ENCODE measurements at regions not wholly inside any gene's neighbourhood (a gene's known extent, or its start where the extent isn't known, plus 50 kb on each side); places are given as distances from the start of the nearest gene placed in this dataset.

DNA sequence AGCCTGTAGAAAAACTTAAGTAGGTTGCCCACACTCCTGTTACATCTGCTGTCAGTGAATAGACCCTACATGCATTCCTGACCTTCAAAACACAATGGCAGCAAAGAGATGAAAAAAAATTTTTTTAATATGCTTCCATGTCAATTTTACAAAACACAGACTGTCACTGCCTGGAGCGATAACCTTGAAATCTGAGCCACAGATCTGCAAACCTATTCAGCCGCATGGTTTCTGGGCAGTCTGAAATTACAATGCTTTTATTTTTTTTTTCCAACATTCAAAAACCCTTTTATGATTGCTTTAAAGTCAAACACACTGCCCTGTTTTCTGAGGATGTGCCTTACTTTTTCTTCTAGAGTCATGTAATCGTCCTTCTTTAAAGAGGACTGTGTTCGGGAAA is 264.9 kb upstream of the PUDP start:
- FAIRE-seq = peak; percentile 83
- TF ChIP-seq RAD21 (conservative IDR thresholded peaks at IDR 0.05 in 1 of 2, IDR thresholded peaks at IDR 0.05 in 1 of 2) (no peak), JUN (IDR thresholded peaks at IDR 0.05) (no peak)
- no peak for ATAC-seq
- DNase-seq (ENCODE audit: low read depth in 1 of 2, low spot score in 1 of 2) = no peak
- Histone ChIP-seq H3K9me3 (no peaks in the 10 kb centered on the region), H3K27ac (no peak overlapping the region), H3K4me3 (no peak overlapping the region), H3K4me2 (no peak overlapping the region), H3K4me1 (no peaks in the 10 kb centered on the region)
- WGBS (ENCODE audit: missing lambda C conversion rate) = 39% methylated on average over 4 of the region's 4 CpGs
- POLR2A ChIA-PET = no interaction called here
- CTCF ChIA-PET = no interaction called here

DNA sequence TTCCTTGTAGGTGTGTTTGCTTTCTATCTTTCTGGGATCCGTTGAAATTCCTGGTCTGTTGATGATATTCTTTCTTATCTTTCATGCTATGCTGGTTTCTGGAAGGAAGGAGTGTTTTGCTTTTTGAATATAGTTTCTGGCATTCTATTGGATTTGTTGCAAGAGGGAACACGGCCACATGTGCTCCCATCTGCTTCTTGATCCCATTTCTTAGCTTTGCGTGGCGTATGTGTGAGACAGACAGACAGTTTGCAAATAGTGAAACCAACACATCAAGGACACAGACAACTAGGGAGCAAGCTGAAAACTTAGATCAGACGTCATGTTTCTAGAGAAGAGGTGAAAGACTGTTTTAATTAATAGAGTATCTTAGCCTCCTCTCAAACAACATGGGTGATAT is 261.9 kb upstream of the PUDP start:
- FAIRE-seq (peak; percentile 61), DNase-seq (ENCODE audit: low read depth in 1 of 2, low spot score in 1 of 2) (no peak), ATAC-seq (no peak)
- no peaks in the 10 kb centered on the region for H3K4me1 ChIP-seq
- 36% methylated on average over 5 of the region's 5 CpGs for WGBS (ENCODE audit: missing lambda C conversion rate)
- no peak overlapping the region for H3K27ac ChIP-seq
- no peak overlapping the region for H3K4me2 ChIP-seq
- ChIA-PET POLR2A (no interaction called here), CTCF (no interaction called here)
- no peaks in the 10 kb centered on the region for H3K9me3 ChIP-seq
- TF ChIP-seq CHD4 (IDR thresholded peaks at IDR 0.05; ENCODE audit: borderline replicate concordance) = no peak
- TF ChIP-seq NPAS2 (CRISPR knock-in tag; IDR thresholded peaks at IDR 0.05; ENCODE audit: borderline replicate concordance) = no peak
- TF ChIP-seq CEBPB (IDR thresholded peaks at IDR 0.05) = no peak
- no peak for TF ChIP-seq ZSCAN20 (CRISPR knock-in tag; IDR thresholded peaks at IDR 0.05)
- TF ChIP-seq HOXB5 (CRISPR knock-in tag; IDR thresholded peaks at IDR 0.05) = no peak
- TF ChIP-seq, protein P1, sequence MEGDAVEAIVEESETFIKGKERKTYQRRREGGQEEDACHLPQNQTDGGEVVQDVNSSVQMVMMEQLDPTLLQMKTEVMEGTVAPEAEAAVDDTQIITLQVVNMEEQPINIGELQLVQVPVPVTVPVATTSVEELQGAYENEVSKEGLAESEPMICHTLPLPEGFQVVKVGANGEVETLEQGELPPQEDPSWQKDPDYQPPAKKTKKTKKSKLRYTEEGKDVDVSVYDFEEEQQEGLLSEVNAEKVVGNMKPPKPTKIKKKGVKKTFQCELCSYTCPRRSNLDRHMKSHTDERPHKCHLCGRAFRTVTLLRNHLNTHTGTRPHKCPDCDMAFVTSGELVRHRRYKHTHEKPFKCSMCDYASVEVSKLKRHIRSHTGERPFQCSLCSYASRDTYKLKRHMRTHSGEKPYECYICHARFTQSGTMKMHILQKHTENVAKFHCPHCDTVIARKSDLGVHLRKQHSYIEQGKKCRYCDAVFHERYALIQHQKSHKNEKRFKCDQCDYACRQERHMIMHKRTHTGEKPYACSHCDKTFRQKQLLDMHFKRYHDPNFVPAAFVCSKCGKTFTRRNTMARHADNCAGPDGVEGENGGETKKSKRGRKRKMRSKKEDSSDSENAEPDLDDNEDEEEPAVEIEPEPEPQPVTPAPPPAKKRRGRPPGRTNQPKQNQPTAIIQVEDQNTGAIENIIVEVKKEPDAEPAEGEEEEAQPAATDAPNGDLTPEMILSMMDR (IDR thresholded peaks at IDR 0.05) = no peak
- no peak for TF ChIP-seq JUN (IDR thresholded peaks at IDR 0.05)
- TF ChIP-seq HOXA7 (CRISPR knock-in tag; IDR thresholded peaks at IDR 0.05) = no peak
- TF ChIP-seq, protein P2, sequence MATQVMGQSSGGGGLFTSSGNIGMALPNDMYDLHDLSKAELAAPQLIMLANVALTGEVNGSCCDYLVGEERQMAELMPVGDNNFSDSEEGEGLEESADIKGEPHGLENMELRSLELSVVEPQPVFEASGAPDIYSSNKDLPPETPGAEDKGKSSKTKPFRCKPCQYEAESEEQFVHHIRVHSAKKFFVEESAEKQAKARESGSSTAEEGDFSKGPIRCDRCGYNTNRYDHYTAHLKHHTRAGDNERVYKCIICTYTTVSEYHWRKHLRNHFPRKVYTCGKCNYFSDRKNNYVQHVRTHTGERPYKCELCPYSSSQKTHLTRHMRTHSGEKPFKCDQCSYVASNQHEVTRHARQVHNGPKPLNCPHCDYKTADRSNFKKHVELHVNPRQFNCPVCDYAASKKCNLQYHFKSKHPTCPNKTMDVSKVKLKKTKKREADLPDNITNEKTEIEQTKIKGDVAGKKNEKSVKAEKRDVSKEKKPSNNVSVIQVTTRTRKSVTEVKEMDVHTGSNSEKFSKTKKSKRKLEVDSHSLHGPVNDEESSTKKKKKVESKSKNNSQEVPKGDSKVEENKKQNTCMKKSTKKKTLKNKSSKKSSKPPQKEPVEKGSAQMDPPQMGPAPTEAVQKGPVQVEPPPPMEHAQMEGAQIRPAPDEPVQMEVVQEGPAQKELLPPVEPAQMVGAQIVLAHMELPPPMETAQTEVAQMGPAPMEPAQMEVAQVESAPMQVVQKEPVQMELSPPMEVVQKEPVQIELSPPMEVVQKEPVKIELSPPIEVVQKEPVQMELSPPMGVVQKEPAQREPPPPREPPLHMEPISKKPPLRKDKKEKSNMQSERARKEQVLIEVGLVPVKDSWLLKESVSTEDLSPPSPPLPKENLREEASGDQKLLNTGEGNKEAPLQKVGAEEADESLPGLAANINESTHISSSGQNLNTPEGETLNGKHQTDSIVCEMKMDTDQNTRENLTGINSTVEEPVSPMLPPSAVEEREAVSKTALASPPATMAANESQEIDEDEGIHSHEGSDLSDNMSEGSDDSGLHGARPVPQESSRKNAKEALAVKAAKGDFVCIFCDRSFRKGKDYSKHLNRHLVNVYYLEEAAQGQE (IDR thresholded peaks at IDR 0.05) = no peak
- no peak for TF ChIP-seq HDAC2 (IDR thresholded peaks at IDR 0.05)
- TF ChIP-seq RFX5 (IDR thresholded peaks at IDR 0.05) = no peak
- no peak for TF ChIP-seq EHF (CRISPR knock-in tag; IDR thresholded peaks at IDR 0.05)
- no peak for TF ChIP-seq RARB (CRISPR knock-in tag; IDR thresholded peaks at IDR 0.05)
- no peak for TF ChIP-seq NFE2L2 (conservative IDR thresholded peaks at IDR 0.05; ENCODE audit: low read length)
- TF ChIP-seq, protein P3, sequence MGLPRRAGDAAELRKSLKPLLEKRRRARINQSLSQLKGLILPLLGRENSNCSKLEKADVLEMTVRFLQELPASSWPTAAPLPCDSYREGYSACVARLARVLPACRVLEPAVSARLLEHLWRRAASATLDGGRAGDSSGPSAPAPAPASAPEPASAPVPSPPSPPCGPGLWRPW (IDR thresholded peaks at IDR 0.05) = no peak
- TF ChIP-seq HOXB13 (CRISPR knock-in tag; IDR thresholded peaks at IDR 0.05; ENCODE audit: low read depth) = no peak
- no peak for TF ChIP-seq TFCP2L1 (CRISPR knock-in tag; IDR thresholded peaks at IDR 0.05)
- TF ChIP-seq TP53 (CRISPR knock-in tag; IDR thresholded peaks at IDR 0.05) = no peak
- TF ChIP-seq MYC (IDR thresholded peaks at IDR 0.05; ENCODE audit: borderline replicate concordance, low read length) = no peak
- no peak overlapping the region for H3K4me3 ChIP-seq

DNA sequence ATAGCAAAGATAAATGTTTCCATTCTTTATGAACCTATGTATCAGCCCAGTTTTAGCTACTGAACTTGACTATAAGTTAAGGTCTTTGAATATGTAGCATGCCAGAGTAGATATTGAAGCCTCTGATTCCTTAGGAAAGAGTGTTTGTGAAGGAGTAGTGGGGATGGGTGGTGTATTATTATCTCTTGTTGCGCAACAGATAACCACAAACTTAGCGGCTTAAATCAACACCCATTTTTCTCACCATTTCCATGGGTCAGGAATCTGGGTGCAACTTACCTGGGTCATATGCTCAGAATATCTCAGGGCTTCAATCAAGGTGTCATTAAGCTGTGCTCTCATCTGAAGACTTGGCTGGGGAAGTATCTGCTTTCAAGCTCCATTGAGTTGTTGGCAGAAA is 251.4 kb upstream of the PUDP start:
- POLR2A ChIA-PET = no interaction called here
- DNase-seq (ENCODE audit: low read depth in 1 of 2, low spot score in 1 of 2) (no peak), ATAC-seq (no peak), FAIRE-seq (no peak)
- H3K9me3 ChIP-seq = no peaks in the 10 kb centered on the region
- no peak overlapping the region for H3K4me3 ChIP-seq
- 65% methylated on average over 2 of the region's 2 CpGs for WGBS (ENCODE audit: missing lambda C conversion rate)
- no peak overlapping the region for H3K4me2 ChIP-seq
- no peak overlapping the region for H3K27ac ChIP-seq
- no peaks in the 10 kb centered on the region for H3K4me1 ChIP-seq
- CTCF ChIA-PET = no interaction called here
- TF ChIP-seq, protein P4, sequence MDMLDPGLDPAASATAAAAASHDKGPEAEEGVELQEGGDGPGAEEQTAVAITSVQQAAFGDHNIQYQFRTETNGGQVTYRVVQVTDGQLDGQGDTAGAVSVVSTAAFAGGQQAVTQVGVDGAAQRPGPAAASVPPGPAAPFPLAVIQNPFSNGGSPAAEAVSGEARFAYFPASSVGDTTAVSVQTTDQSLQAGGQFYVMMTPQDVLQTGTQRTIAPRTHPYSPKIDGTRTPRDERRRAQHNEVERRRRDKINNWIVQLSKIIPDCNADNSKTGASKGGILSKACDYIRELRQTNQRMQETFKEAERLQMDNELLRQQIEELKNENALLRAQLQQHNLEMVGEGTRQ (IDR thresholded peaks at IDR 0.05) = no peak
- TF ChIP-seq BHLHE40 (IDR thresholded peaks at IDR 0.05; ENCODE audit: low read depth, low read length) = no peak
- no peak for TF ChIP-seq CBX8 (IDR thresholded peaks at IDR 0.05)
- no peak for TF ChIP-seq NFE2L2 (conservative IDR thresholded peaks at IDR 0.05; ENCODE audit: low read length)
- TF ChIP-seq FOSL2 (IDR thresholded peaks at IDR 0.05) = no peak
- no peak for TF ChIP-seq FOSL2 (CRISPR knock-in tag; IDR thresholded peaks at IDR 0.05)
- no peak for TF ChIP-seq FOXS1 (CRISPR knock-in tag; IDR thresholded peaks at IDR 0.05)
- no peak for TF ChIP-seq HOXB13 (CRISPR knock-in tag; IDR thresholded peaks at IDR 0.05; ENCODE audit: low read depth)
- TF ChIP-seq ESRRA (IDR thresholded peaks at IDR 0.05; ENCODE audit: borderline replicate concordance, low read length) = no peak
- TF ChIP-seq TP53 (CRISPR knock-in tag; IDR thresholded peaks at IDR 0.05) = no peak
